Heart left ventricle (tissue), 13 donors: ENCODE measurements at regions not wholly inside any gene's neighbourhood (a gene's known extent, or its start where the extent isn't known, plus 50 kb on each side); places are given as distances from the start of the nearest gene placed in this dataset.

Experiments used
- CTCF ChIP-seq, 12 donors: fragments of 200-600 bp; sonication (generic) in 4 of 12; IDR thresholded peaks; one replicate each; pipeline versions ENCODE4 v1.5.0 to v1.8.0; 2018 to 2022; ENCODE audit warnings: antibody characterized with exemption in 12 of 12, mild to moderate bottlenecking in 5 of 12
- POLR2A ChIP-seq, 2 donors: fragments of 450-650 bp; IDR thresholded peaks; one replicate each; pipeline ENCODE4 v1.6.1; 2017; ENCODE audit warnings: antibody characterized with exemption in 2 of 2, mild to moderate bottlenecking in 2 of 2, moderate library complexity in 2 of 2
- donor health status: ischemic (EF 13 %, LVEDD 7.1; RV severe dilation, severe dysfunction).
- donor health status: DM: no; HTN: yes; CAD: no.
- donor health status: DM: no; HTN: no; CAD: no.
- donor health status: ischemic (EF 25% LVEDD 6.9; RV normal size, moderate dysfunction).
- donor health status: ischemic (EF 25% LVEDD 5.7; RV mildly dilated, moderate dysfunction).
- donor health status: ischemic (EF 35%, LVEDD 5.7; RV mildly dilated, moderate dysfunction).
- donor health status: nonischemic (EF 11% LVEDD 7.7; RV severe dilation, severe dysfunction).
- donor health status: DM: yes; HTN: yes; CAD: no.
- donor health status: PGD.
- donor health status: ischemic (EF 29% LVEDD 5.4; RV normal size, mild dysfunction).
- donor health status: nonischemic (EF 23%, LVEDD 6.1; RV moderate dilation, normal function).

- TF ChIP-seq CTCF (IDR thresholded peaks at IDR 0.05) (no peak), POLR2A (IDR thresholded peaks at IDR 0.05) (no peak)
Observed at GRCh38 chr9:85471791-85472190, 270.0 kb downstream of the AGTPBP1 start.
